B cell (primary cell): ENCODE measurements at regions not wholly inside any gene's neighbourhood (a gene's known extent, or its start where the extent isn't known, plus 50 kb on each side); places are given as distances from the start of the nearest gene placed in this dataset.

ENCODE experiments used
- ATAC-seq: fragments of 200-7000 bp; cut with Tn5 transposase; one replicate; pipeline ENCODE4 v1.10.0; 2021; ENCODE audit warnings: low read depth, mild to moderate bottlenecking, moderate number of reproducible peaks, moderate library complexity
- CTCF ChIA-PET: fragments of 350-600 bp; sonication (Branson Sonifier 250); formaldehyde crosslinking; loops from one replicate; lab custom pipeline; 2021; ENCODE audit warnings: antibody characterized with exemption, inconsistent platforms; lab: Charles Lee
- POLR2A ChIA-PET: fragments of 350-600 bp; sonication (Branson Sonifier 250); formaldehyde crosslinking; loops from one replicate; lab custom pipeline; 2021; ENCODE audit warnings: antibody characterized with exemption; lab: Charles Lee
- DNase-seq: peaks from one replicate; pipeline ENCODE4 v3.0.0; 2013
- H2AFZ ChIP-seq: 2 replicates; pipeline ENCODE4 v1.6.1; 2012; ENCODE audit warnings: mild to moderate bottlenecking, low read depth, low read length; ENCODE audit not compliant: insufficient read depth, poor library complexity, severe bottlenecking
- H3K27ac ChIP-seq, 2 donors: 1 replicate in 1 of 2; 2 replicates in 1 of 2; pipeline ENCODE4 v1.5.1; 2012 to 2013; ENCODE audit warnings: low read length in 2 of 2, mild to moderate bottlenecking in 2 of 2, moderate library complexity in 1 of 2
- H3K27me3 ChIP-seq, 4 experiments: fragments of 200-600 bp in 1 of 4; sonication (generic) in 1 of 4; replicated peaks in 1 of 4; 1 replicate in 2 of 4; 2 replicates in 2 of 4; pipeline versions ENCODE4 v1.6.1 to v1.7.0; 2013 to 2016; ENCODE audit warnings: low read length in 3 of 4, mild to moderate bottlenecking in 2 of 4, mixed read lengths in 1 of 4, moderate library complexity in 1 of 4; ENCODE audit not compliant: insufficient read depth in 4 of 4, control insufficient read depth in 3 of 4; ENCODE audit errors: control extremely low read depth in 1 of 4
- H3K36me3 ChIP-seq, 2 experiments: replicated peaks in 1 of 2; 1 replicate in 1 of 2; 2 replicates in 1 of 2; pipeline versions ENCODE4 v1.6.1 to v1.7.1; 2013; ENCODE audit warnings: low read length in 1 of 2; ENCODE audit not compliant: insufficient read depth in 2 of 2, control insufficient read depth in 1 of 2; ENCODE audit errors: control extremely low read depth in 1 of 2, extremely low read depth in 1 of 2
- H3K4me1 ChIP-seq, 2 donors: fragments of 200-600 bp in 1 of 2; sonication (generic) in 1 of 2; 1 replicate in 1 of 2; 2 replicates in 1 of 2; pipeline versions ENCODE4 v1.5.1 to v1.6.1; 2013 to 2017; ENCODE audit warnings: low read length in 2 of 2; ENCODE audit not compliant: control insufficient read depth in 2 of 2, insufficient read depth in 2 of 2
- H3K4me2 ChIP-seq: replicated peaks from 2 replicates; pipeline ENCODE3; 2012; ENCODE audit warnings: mild to moderate bottlenecking, low read depth, low read length; ENCODE audit not compliant: poor library complexity, severe bottlenecking
- H3K4me3 ChIP-seq, 5 experiments: fragments of 200-600 bp in 1 of 5; sonication (generic) in 1 of 5; 1 replicate in 3 of 5; 2 replicates in 2 of 5; pipeline versions ENCODE4 v1.5.1 to v1.7.0; 2011 to 2016; ENCODE audit warnings: low read length in 4 of 5, mild to moderate bottlenecking in 4 of 5, low read depth in 2 of 5, control low read depth in 1 of 5, moderate library complexity in 1 of 5; ENCODE audit not compliant: insufficient read depth in 1 of 5; ENCODE audit errors: control extremely low read depth in 1 of 5, extremely low read depth in 1 of 5
- H3K79me2 ChIP-seq: fragments of 200-600 bp; sonication (generic); one replicate; pipeline ENCODE4 v1.6.0; 2016; ENCODE audit warnings: low read length; ENCODE audit not compliant: control insufficient read depth, insufficient read depth
- H3K9ac ChIP-seq: fragments of 200-600 bp; sonication (generic); 2 replicates; pipeline ENCODE4 v1.6.1; 2017; ENCODE audit warnings: mild to moderate bottlenecking, low read length, moderate library complexity
- H3K9me3 ChIP-seq, 3 donors: one replicate each; pipeline versions ENCODE4 v1.6.1 to v1.7.1; 2013; ENCODE audit warnings: low read length in 2 of 3; ENCODE audit not compliant: control insufficient read depth in 2 of 3, insufficient read depth in 1 of 3; ENCODE audit errors: control extremely low read depth in 1 of 3
- H4K20me1 ChIP-seq: 2 replicates; pipeline ENCODE4 v1.6.0; 2012; ENCODE audit warnings: mild to moderate bottlenecking, low read length; ENCODE audit not compliant: insufficient read depth, control insufficient read depth, poor library complexity, severe bottlenecking
- H3K27ac Mint-ChIP-seq: one replicate; pipeline ENCODE4 v1.8.0; 2021; ENCODE audit warnings: mixed read lengths
- H3K27me3 Mint-ChIP-seq: one replicate; pipeline ENCODE4 v1.8.0; 2021; ENCODE audit warnings: mixed read lengths
- H3K4me1 Mint-ChIP-seq: one replicate; pipeline ENCODE4 v1.8.0; 2021; ENCODE audit warnings: mixed read lengths
- H3K4me3 Mint-ChIP-seq: one replicate; pipeline ENCODE4 v1.8.0; 2021; ENCODE audit warnings: mixed read lengths
- H3K9me3 Mint-ChIP-seq: one replicate; pipeline ENCODE4 v1.8.0; 2022; ENCODE audit warnings: mixed read lengths; ENCODE audit not compliant: insufficient read depth
- CTCF ChIP-seq: fragments of 200-600 bp; IDR thresholded peaks from one replicate; pipeline ENCODE4 v1.8.0; 2022; ENCODE audit warnings: antibody characterized with exemption, mild to moderate bottlenecking
- EZH2 ChIP-seq: IDR thresholded peaks from 2 replicates; pipeline ENCODE4 v1.6.1; 2012; ENCODE audit warnings: borderline replicate concordance, low read depth, mild to moderate bottlenecking, moderate library complexity, low read length; ENCODE audit not compliant: insufficient read depth, poor library complexity, severe bottlenecking
- WGBS: methylation state at CpG from one replicate; pipeline ENCODE4 v1.1.5; 2013; ENCODE audit warnings: missing lambda C conversion rate; ENCODE audit not compliant: insufficient coverage; 5-methylcytosine and 5-hydroxymethylcytosine counted together
- intact Hi-C: fragments of 100-400 bp; cut with micrococcal nuclease; formaldehyde crosslinking; loops from one replicate; pipeline ENCODE4 v1.10.0; 2022

- intact Hi-C loops, result no loop called here
- Mint-ChIP-seq H3K27ac (no peak overlapping the region), H3K9me3 (peaks cover 2% of the 10 kb centered on the region), H3K27me3 (peaks cover 14% of the 10 kb centered on the region), H3K4me3 (no peak overlapping the region), H3K4me1 (no peaks in the 10 kb centered on the region)
- POLR2A ChIA-PET, result no interaction called here
- no peak overlapping the region for H3K4me3 ChIP-seq
- H3K9ac ChIP-seq, result no peak overlapping the region
- H3K27ac ChIP-seq, result no peak overlapping the region
- no peaks in the 10 kb centered on the region for H3K4me1 ChIP-seq
- peaks cover 0 to 4% (median 0%) of the 10 kb centered on the region in 3 donors for H3K9me3 ChIP-seq
- no peaks in the 10 kb centered on the region for H4K20me1 ChIP-seq
- DNase-seq (no peak), ATAC-seq (no peak)
- no peak overlapping the region for H3K4me2 ChIP-seq
- peaks cover 0 to 9% (median 0%) of the 10 kb centered on the region in 4 experiments for H3K27me3 ChIP-seq
- no peaks in the 10 kb centered on the region for H3K36me3 ChIP-seq
- no CpG with 5 or more reads among the region's 2 CpGs for WGBS
- no peak overlapping the region for H2AFZ ChIP-seq
- CTCF ChIA-PET, result no interaction called here
- H3K79me2 ChIP-seq, result no peaks in the 10 kb centered on the region
- no peak for TF ChIP-seq EZH2
- TF ChIP-seq CTCF, result no peak
Observed at GRCh38 chr2:129388870-129389269, 590.6 kb upstream of the RAB6C start.

GRCh38 chr2:129393816-129394215 is 585.6 kb upstream of the RAB6C start:
- Histone ChIP-seq H3K4me3 (no peak overlapping the region), H3K27me3 (no peaks in the 10 kb centered on the region), H3K9me3 (no peaks in the 10 kb centered on the region), H2AFZ (no peak overlapping the region), H3K4me2 (no peak overlapping the region), H3K27ac (no peak overlapping the region), H3K36me3 (no peaks in the 10 kb centered on the region), H3K9ac (no peak overlapping the region), H4K20me1 (no peaks in the 10 kb centered on the region), H3K4me1 (no peaks in the 10 kb centered on the region), H3K79me2 (no peaks in the 10 kb centered on the region)
- ChIA-PET POLR2A (no interaction called here), CTCF (no interaction called here)
- H3K9me3 Mint-ChIP-seq, result peaks cover 3% of the 10 kb centered on the region
- no peaks in the 10 kb centered on the region for H3K4me1 Mint-ChIP-seq
- no peak overlapping the region for H3K27ac Mint-ChIP-seq
- no CpG with 5 or more reads among the region's 2 CpGs for WGBS
- TF ChIP-seq EZH2, result no peak
- TF ChIP-seq CTCF, result no peak
- DNase-seq (no peak), ATAC-seq (no peak)
- intact Hi-C loops, result no loop called here
- H3K27me3 Mint-ChIP-seq, result peaks cover 10% of the 10 kb centered on the region
- H3K4me3 Mint-ChIP-seq, result no peak overlapping the region
